HCT116 (cell line): ENCODE measurements at regions not wholly inside any gene's neighbourhood (a gene's known extent, or its start where the extent isn't known, plus 50 kb on each side); places are given as distances from the start of the nearest gene placed in this dataset.

ENCODE experiments used
- ATAC-seq: fragments of 200-7000 bp; cut with Tn5 transposase; 2 replicates; pipeline ENCODE4 v1.9.1; 2020; ENCODE audit warnings: mild to moderate bottlenecking, moderate library complexity
- BruUV-seq: library from RNA; stranded (reverse); fragments of 400-500 nt; replicated peaks from 2 replicates; lab custom pipeline; 2021; lab: Mats Ljungman, UMichigan
- CTCF ChIA-PET: fragments of 300-600 bp; sonication (Branson Sonifier 250); formaldehyde crosslinking; loops from one replicate; lab custom pipeline; 2021; ENCODE audit warnings: antibody characterized with exemption; lab: Charles Lee
- POLR2A ChIA-PET: fragments of 300-600, 350-600 bp; sonication (Branson Sonifier 250); formaldehyde crosslinking; loops from one replicate; lab custom pipeline; 2021; ENCODE audit warnings: antibody characterized with exemption; lab: Charles Lee
- RAD21 ChIA-PET, 2 experiments: fragments of 300-600 bp; sonication (Branson Sonifier 250); formaldehyde crosslinking; loops; one replicate each; lab custom pipeline; 2023; ENCODE audit warnings: low total read pairs in 2 of 2; ENCODE audit not compliant: uncharacterized antibody in 2 of 2, unreplicated experiment in 2 of 2, low non-redundant PET in 1 of 2; lab: Charles Lee
- DNase-seq: peaks from one replicate; pipeline ENCODE4 v3.0.0-alpha.2; 2010; ENCODE audit warnings: low read depth, low spot score
- H2AFZ ChIP-seq: fragments of 200-600 bp; shearing (Covaris generic), sonication (generic); 2 replicates; pipeline ENCODE4 v1.6.1; 2017; ENCODE audit warnings: low read depth, mixed run types, mixed read lengths, antibody characterized with exemption, low read length; ENCODE audit not compliant: poor library complexity, severe bottlenecking
- H3K27ac ChIP-seq: 2 replicates; pipeline ENCODE4 v1.5.1; 2012; ENCODE audit warnings: low read depth, low read length
- H3K27me3 ChIP-seq: fragments of 200-600 bp; sonication (generic); 2 replicates; pipeline ENCODE4 v1.6.1; 2016; ENCODE audit warnings: mixed run types, low read length, mixed read lengths; ENCODE audit not compliant: insufficient read depth
- H3K36me3 ChIP-seq, 2 experiments: fragments of 200-500 bp in 1 of 2; fragments of 200-600 bp in 1 of 2; sonication (Bioruptor generic) in 1 of 2; sonication (generic) in 1 of 2; 2 replicates each; pipeline versions ENCODE4 v1.5.1 to v1.6.1; 2014 to 2016; ENCODE audit warnings: low read length in 2 of 2, inconsistent platforms in 1 of 2, mixed read lengths in 1 of 2, mixed run types in 1 of 2; ENCODE audit not compliant: insufficient read depth in 2 of 2, control insufficient read depth in 1 of 2
- H3K4me1 ChIP-seq, 2 experiments: fragments of 200-600 bp in 1 of 2; sonication (generic) in 1 of 2; 2 replicates each; pipeline versions ENCODE4 v1.5.1 to v1.6.1; 2012 to 2017; ENCODE audit warnings: low read length in 2 of 2, inconsistent platforms in 1 of 2, mild to moderate bottlenecking in 1 of 2, mixed read lengths in 1 of 2, mixed run types in 1 of 2, moderate library complexity in 1 of 2; ENCODE audit not compliant: insufficient read depth in 2 of 2, control insufficient read depth in 1 of 2
- H3K4me2 ChIP-seq: fragments of 200-600 bp; sonication (generic); 2 replicates; pipeline ENCODE4 v1.6.1; 2017; ENCODE audit warnings: mixed run types, low read length, mixed read lengths
- H3K4me3 ChIP-seq, 2 experiments: fragments of 200-600 bp in 1 of 2; sonication (generic) in 1 of 2; replicated peaks in 1 of 2; 2 replicates each; pipeline ENCODE4 v1.5.1; 2011 to 2016; ENCODE audit warnings: low read length in 2 of 2, control low read depth in 1 of 2, low read depth in 1 of 2, mild to moderate bottlenecking in 1 of 2, mixed read lengths in 1 of 2, mixed run types in 1 of 2
- H3K79me2 ChIP-seq: fragments of 200-600 bp; sonication (generic); 2 replicates; pipeline ENCODE4 v1.6.1; 2017; ENCODE audit warnings: mild to moderate bottlenecking, mixed run types, low read length, moderate library complexity, mixed read lengths; ENCODE audit not compliant: insufficient read depth
- H3K9ac ChIP-seq: fragments of 200-600 bp; sonication (generic); 2 replicates; pipeline ENCODE4 v1.6.1; 2016; ENCODE audit warnings: low read length, mixed read lengths
- H3K9me2 ChIP-seq: fragments of 200-600 bp; sonication (generic), shearing (Covaris generic); 2 replicates; pipeline ENCODE4 v1.6.1; 2017; ENCODE audit warnings: mixed run types, mild to moderate bottlenecking, moderate library complexity; ENCODE audit not compliant: insufficient read depth
- H3K9me3 ChIP-seq, 2 experiments: fragments of 200-500 bp in 1 of 2; fragments of 200-600 bp in 1 of 2; sonication (Bioruptor generic) in 1 of 2; sonication (generic) in 1 of 2; 2 replicates each; pipeline ENCODE4 v1.6.1; 2014 to 2017; ENCODE audit warnings: low read length in 2 of 2, mixed read lengths in 2 of 2, inconsistent platforms in 1 of 2, low read depth in 1 of 2, mild to moderate bottlenecking in 1 of 2, mixed run types in 1 of 2, moderate library complexity in 1 of 2; ENCODE audit not compliant: control insufficient read depth in 1 of 2, insufficient read depth in 1 of 2
- H4K20me1 ChIP-seq: fragments of 200-600 bp; sonication (generic), shearing (Covaris generic); 2 replicates; pipeline ENCODE4 v1.6.1; 2017; ENCODE audit warnings: mixed run types, mild to moderate bottlenecking, moderate library complexity; ENCODE audit not compliant: insufficient read depth
- CBX3 ChIP-seq: IDR thresholded peaks from 2 replicates; pipeline ENCODE4 v1.6.1; 2012; ENCODE audit warnings: low read depth
- CTCF ChIP-seq, 3 experiments: fragments of 200-600 bp in 1 of 3; sonication (generic) in 1 of 3; IDR thresholded peaks in 2 of 3; conservative IDR thresholded peaks in 1 of 3; 2 replicates each; pipeline ENCODE4 v1.5.1; 2012 to 2017; ENCODE audit warnings: low read depth in 2 of 3, low read length in 2 of 3, antibody characterized with exemption in 1 of 3, borderline replicate concordance in 1 of 3, control low read depth in 1 of 3, mild to moderate bottlenecking in 1 of 3, mixed read lengths in 1 of 3, mixed run types in 1 of 3, moderate library complexity in 1 of 3; ENCODE audit not compliant: insufficient read depth in 1 of 3
- EGR1 ChIP-seq: IDR thresholded peaks from 2 replicates; pipeline ENCODE4 v1.6.1; 2012; ENCODE audit warnings: low read depth
- ELF1 ChIP-seq: IDR thresholded peaks from 2 replicates; pipeline ENCODE4 v1.6.1; 2012; ENCODE audit warnings: low read depth, borderline replicate concordance
- EZH2phosphoT487 ChIP-seq: fragments of 200-600 bp; IDR thresholded peaks from 2 replicates; pipeline ENCODE4 v1.6.1; 2018; ENCODE audit warnings: antibody characterized with exemption, borderline replicate concordance
- JUND ChIP-seq: IDR thresholded peaks from 2 replicates; pipeline ENCODE4 v1.6.1; 2012
- RAD21 ChIP-seq: IDR thresholded peaks from 2 replicates; pipeline ENCODE4 v1.6.1; 2012; ENCODE audit warnings: low read depth, mild to moderate bottlenecking
- SIN3A ChIP-seq: IDR thresholded peaks from 2 replicates; pipeline ENCODE4 v1.6.1; 2012; ENCODE audit warnings: low read depth
- SP1 ChIP-seq: IDR thresholded peaks from 2 replicates; pipeline ENCODE4 v1.6.1; 2012; ENCODE audit warnings: low read depth
- TCF7L2 ChIP-seq: IDR thresholded peaks from 2 replicates; pipeline ENCODE4 v1.7.0; 2011; ENCODE audit warnings: borderline replicate concordance, inconsistent platforms; ENCODE audit not compliant: insufficient read depth, insufficient read length; ENCODE audit errors: extremely low read depth
- YY1 ChIP-seq: IDR thresholded peaks from 2 replicates; pipeline ENCODE4 v1.6.1; 2011; ENCODE audit warnings: low read length, low read depth, moderate library complexity, mild to moderate bottlenecking; ENCODE audit not compliant: insufficient replicate concordance; ENCODE audit errors: extremely low read depth
- ZBTB33 ChIP-seq: IDR thresholded peaks from 2 replicates; pipeline ENCODE4 v1.6.1; 2011; ENCODE audit warnings: mild to moderate bottlenecking, low read length, moderate library complexity; ENCODE audit not compliant: insufficient replicate concordance; ENCODE audit errors: extremely low read depth
- ZFX ChIP-seq: fragments of 450-650 bp; IDR thresholded peaks from 2 replicates; pipeline ENCODE4 v1.6.1; 2017
- ZNF274 ChIP-seq: fragments of 200-500 bp; sonication (Bioruptor generic); IDR thresholded peaks from 2 replicates; pipeline ENCODE4 v1.6.1; 2014; ENCODE audit warnings: mild to moderate bottlenecking, low read depth, low read length, inconsistent platforms
- intact Hi-C: fragments of 100-400 bp; cut with micrococcal nuclease; formaldehyde crosslinking; loops from 2 replicates; pipeline ENCODE4 v1.10.0; 2022
- TF ChIP-seq, protein P1 (sequence below): IDR thresholded peaks from 2 replicates; pipeline ENCODE4 v1.6.1; 2012
- TF ChIP-seq, protein P2 (sequence below): IDR thresholded peaks from 2 replicates; pipeline ENCODE4 v1.6.1; 2012
- TF ChIP-seq, protein P3 (sequence below): IDR thresholded peaks from 2 replicates; pipeline ENCODE4 v1.6.1; 2012; ENCODE audit warnings: low read depth

GRCh38 chr5:165903835-165904234, 2387.6 kb upstream of the WWC1 start:
- intact Hi-C loops = no loop called here
- ChIA-PET POLR2A (no interaction called here), RAD21 (no interaction called here), CTCF (no interaction called here)
- no peak for DNase-seq
- TF ChIP-seq, protein P1, sequence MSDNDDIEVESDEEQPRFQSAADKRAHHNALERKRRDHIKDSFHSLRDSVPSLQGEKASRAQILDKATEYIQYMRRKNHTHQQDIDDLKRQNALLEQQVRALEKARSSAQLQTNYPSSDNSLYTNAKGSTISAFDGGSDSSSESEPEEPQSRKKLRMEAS = no peak
- TF ChIP-seq SIN3A (no peak), SP1 (no peak), YY1 (no peak), CTCF (IDR thresholded peaks at IDR 0.05 in 2 of 3, conservative IDR thresholded peaks at IDR 0.05 in 1 of 3; ENCODE audit: borderline replicate concordance in 1 of 3, insufficient read depth in 1 of 3, low read depth in 2 of 3, low read length in 2 of 3) (no peak), ZNF274 (no peak), RAD21 (no peak), CBX3 (no peak), TCF7L2 (no peak), EZH2phosphoT487 (no peak), ZFX (no peak), EGR1 (no peak), ELF1 (no peak), ZBTB33 (no peak), JUND (no peak)
- TF ChIP-seq, protein P2, sequence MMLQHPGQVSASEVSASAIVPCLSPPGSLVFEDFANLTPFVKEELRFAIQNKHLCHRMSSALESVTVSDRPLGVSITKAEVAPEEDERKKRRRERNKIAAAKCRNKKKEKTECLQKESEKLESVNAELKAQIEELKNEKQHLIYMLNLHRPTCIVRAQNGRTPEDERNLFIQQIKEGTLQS = no peak
- TF ChIP-seq, protein P3, sequence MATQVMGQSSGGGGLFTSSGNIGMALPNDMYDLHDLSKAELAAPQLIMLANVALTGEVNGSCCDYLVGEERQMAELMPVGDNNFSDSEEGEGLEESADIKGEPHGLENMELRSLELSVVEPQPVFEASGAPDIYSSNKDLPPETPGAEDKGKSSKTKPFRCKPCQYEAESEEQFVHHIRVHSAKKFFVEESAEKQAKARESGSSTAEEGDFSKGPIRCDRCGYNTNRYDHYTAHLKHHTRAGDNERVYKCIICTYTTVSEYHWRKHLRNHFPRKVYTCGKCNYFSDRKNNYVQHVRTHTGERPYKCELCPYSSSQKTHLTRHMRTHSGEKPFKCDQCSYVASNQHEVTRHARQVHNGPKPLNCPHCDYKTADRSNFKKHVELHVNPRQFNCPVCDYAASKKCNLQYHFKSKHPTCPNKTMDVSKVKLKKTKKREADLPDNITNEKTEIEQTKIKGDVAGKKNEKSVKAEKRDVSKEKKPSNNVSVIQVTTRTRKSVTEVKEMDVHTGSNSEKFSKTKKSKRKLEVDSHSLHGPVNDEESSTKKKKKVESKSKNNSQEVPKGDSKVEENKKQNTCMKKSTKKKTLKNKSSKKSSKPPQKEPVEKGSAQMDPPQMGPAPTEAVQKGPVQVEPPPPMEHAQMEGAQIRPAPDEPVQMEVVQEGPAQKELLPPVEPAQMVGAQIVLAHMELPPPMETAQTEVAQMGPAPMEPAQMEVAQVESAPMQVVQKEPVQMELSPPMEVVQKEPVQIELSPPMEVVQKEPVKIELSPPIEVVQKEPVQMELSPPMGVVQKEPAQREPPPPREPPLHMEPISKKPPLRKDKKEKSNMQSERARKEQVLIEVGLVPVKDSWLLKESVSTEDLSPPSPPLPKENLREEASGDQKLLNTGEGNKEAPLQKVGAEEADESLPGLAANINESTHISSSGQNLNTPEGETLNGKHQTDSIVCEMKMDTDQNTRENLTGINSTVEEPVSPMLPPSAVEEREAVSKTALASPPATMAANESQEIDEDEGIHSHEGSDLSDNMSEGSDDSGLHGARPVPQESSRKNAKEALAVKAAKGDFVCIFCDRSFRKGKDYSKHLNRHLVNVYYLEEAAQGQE = no peak
- ATAC-seq = no peak
- BruUV-seq = no TSS peak
- no peaks in the 10 kb centered on the region for H3K4me1 ChIP-seq
- no peaks in the 10 kb centered on the region for H3K9me2 ChIP-seq
- peaks cover 0 to 16% of the 10 kb centered on the region in 2 experiments; a peak in 2 of 4 replicates for H3K9me3 ChIP-seq
- no peak overlapping the region for H3K27ac ChIP-seq
- H4K20me1 ChIP-seq = no peaks in the 10 kb centered on the region
- H3K4me2 ChIP-seq = no peak overlapping the region
- H3K4me3 ChIP-seq = no peak overlapping the region
- H3K36me3 ChIP-seq = no peaks in the 10 kb centered on the region
- no peak overlapping the region for H2AFZ ChIP-seq
- no peaks in the 10 kb centered on the region for H3K79me2 ChIP-seq
- H3K27me3 ChIP-seq = no peaks in the 10 kb centered on the region
- H3K9ac ChIP-seq = no peak overlapping the region
